Neural cell (in vitro differentiated cells): ENCODE measurements at regions not wholly inside any gene's neighbourhood (a gene's known extent, or its start where the extent isn't known, plus 50 kb on each side); places are given as distances from the start of the nearest gene placed in this dataset.

Experiments
- H2AFZ ChIP-seq: fragments of 200-600, 300-800 bp; sonication (generic), shearing (Covaris generic); 2 replicates; pipeline ENCODE4 v1.6.0; 2014; ENCODE audit warnings: low read depth, mild to moderate bottlenecking, antibody characterized with exemption, low read length, moderate library complexity
- H3F3A ChIP-seq: fragments of 200-600 bp; shearing (Covaris generic); 2 replicates; pipeline ENCODE4 v1.6.1; 2016; ENCODE audit warnings: mild to moderate bottlenecking, moderate library complexity, mixed read lengths, antibody characterized with exemption, low read length; ENCODE audit not compliant: insufficient read depth, poor library complexity, severe bottlenecking
- H3K27ac ChIP-seq: fragments of 200-600, 300-800 bp; sonication (generic), shearing (Covaris generic); 2 replicates; pipeline ENCODE4 v1.5.1; 2014; ENCODE audit warnings: mild to moderate bottlenecking, low read length, moderate library complexity
- H3K27me3 ChIP-seq: fragments of 300-800, 200-600 bp; sonication (generic), shearing (Covaris generic); 2 replicates; pipeline ENCODE4 v1.6.0; 2014; ENCODE audit warnings: mild to moderate bottlenecking, low read depth, low read length, moderate library complexity; ENCODE audit not compliant: insufficient read depth
- H3K36me3 ChIP-seq: fragments of 300-800, 200-600 bp; sonication (generic), shearing (Covaris generic); 2 replicates; pipeline ENCODE4 v1.5.1; 2014; ENCODE audit warnings: mild to moderate bottlenecking, antibody characterized with exemption, low read length, moderate library complexity; ENCODE audit not compliant: insufficient read depth
- H3K4me2 ChIP-seq: fragments of 300-800, 200-600 bp; sonication (generic), shearing (Covaris generic); 2 replicates; pipeline ENCODE4 v1.6.0; 2014; ENCODE audit warnings: mild to moderate bottlenecking, low read length
- H3K4me3 ChIP-seq: fragments of 300-800, 200-600 bp; sonication (generic), shearing (Covaris generic); 2 replicates; pipeline ENCODE4 v1.5.1; 2014; ENCODE audit warnings: mild to moderate bottlenecking, low read length, moderate library complexity
- H3K79me2 ChIP-seq: fragments of 200-600 bp; shearing (Covaris generic); replicated peaks from 2 replicates; pipeline ENCODE4 v1.6.0; 2014; ENCODE audit warnings: mild to moderate bottlenecking, low read length, moderate library complexity; ENCODE audit not compliant: insufficient read depth
- H3K9ac ChIP-seq: fragments of 300-800, 200-600 bp; sonication (generic), shearing (Covaris generic); 2 replicates; pipeline ENCODE4 v1.6.1; 2016; ENCODE audit warnings: mild to moderate bottlenecking, low read length, mixed read lengths
- H3K9me2 ChIP-seq: fragments of 200-600 bp; shearing (Covaris generic); 2 replicates; pipeline ENCODE4 v1.6.1; 2016; ENCODE audit warnings: mild to moderate bottlenecking, low read length, mixed read lengths; ENCODE audit not compliant: insufficient read depth
- H3K9me3 ChIP-seq: fragments of 200-600, 300-800 bp; sonication (generic), shearing (Covaris generic); 2 replicates; pipeline ENCODE4 v1.6.1; 2016; ENCODE audit warnings: mild to moderate bottlenecking, mixed run types, low read length, moderate library complexity, mixed read lengths
- H4K20me1 ChIP-seq: fragments of 200-600 bp; shearing (Covaris generic); 2 replicates; pipeline ENCODE4 v1.6.1; 2016; ENCODE audit warnings: mild to moderate bottlenecking, mixed run types; ENCODE audit not compliant: insufficient read depth
- CTCF ChIP-seq: fragments of 450-650 bp; IDR thresholded peaks from 2 replicates; pipeline ENCODE4 v1.5.1; 2014; ENCODE audit warnings: antibody characterized with exemption, mild to moderate bottlenecking, moderate library complexity; ENCODE audit not compliant: poor library complexity, severe bottlenecking
- EP300 ChIP-seq: fragments of 450-650 bp; conservative IDR thresholded peaks from 2 replicates; pipeline ENCODE4 v1.6.1; 2014; ENCODE audit warnings: antibody characterized with exemption, mild to moderate bottlenecking, moderate library complexity; ENCODE audit not compliant: poor library complexity, severe bottlenecking
- EZH2 ChIP-seq: fragments of 200-600, 300-800 bp; shearing (Covaris generic), sonication (generic); IDR thresholded peaks from 2 replicates; pipeline ENCODE4 v1.6.1; 2014; ENCODE audit warnings: antibody characterized with exemption, low read length, borderline replicate concordance, mild to moderate bottlenecking; ENCODE audit not compliant: insufficient read depth, poor library complexity, severe bottlenecking
- MXI1 ChIP-seq: fragments of 450-650 bp; conservative IDR thresholded peaks from 2 replicates; pipeline ENCODE4 v1.6.1; 2014; ENCODE audit warnings: antibody characterized with exemption, mild to moderate bottlenecking; ENCODE audit not compliant: poor library complexity, severe bottlenecking
- POLR2AphosphoS5 ChIP-seq: IDR thresholded peaks from 2 replicates; pipeline ENCODE4 v1.6.1; 2012
- RAD21 ChIP-seq: fragments of 450-650 bp; conservative IDR thresholded peaks from 2 replicates; pipeline ENCODE4 v1.6.1; 2014; ENCODE audit warnings: antibody characterized with exemption, mild to moderate bottlenecking, moderate library complexity
- REST ChIP-seq: IDR thresholded peaks from 2 replicates; pipeline ENCODE4 v1.6.1; 2012; ENCODE audit warnings: borderline replicate concordance
- TAF1 ChIP-seq: IDR thresholded peaks from 2 replicates; pipeline ENCODE4 v1.6.1; 2012; ENCODE audit warnings: low read depth

GRCh38 chr12:91677556-91677955 is 468.1 kb downstream of the BTG1 start:
- H3K79me2 ChIP-seq, result no peaks in the 10 kb centered on the region
- no peak overlapping the region for H3K4me3 ChIP-seq
- no peak overlapping the region for H3K9ac ChIP-seq
- H3K4me2 ChIP-seq, result no peak overlapping the region
- H4K20me1 ChIP-seq, result no peaks in the 10 kb centered on the region
- H3K27ac ChIP-seq, result no peak overlapping the region
- no peak for TF ChIP-seq RAD21
- TF ChIP-seq REST, result no peak
- no peak for TF ChIP-seq EZH2
- no peak for TF ChIP-seq POLR2AphosphoS5
- no peak for TF ChIP-seq TAF1
- H3F3A ChIP-seq, result no peaks in the 10 kb centered on the region
- no peaks in the 10 kb centered on the region for H3K27me3 ChIP-seq
- H3K9me3 ChIP-seq, result no peaks in the 10 kb centered on the region
- no peaks in the 10 kb centered on the region for H3K9me2 ChIP-seq
- H2AFZ ChIP-seq, result no peak overlapping the region
- no peaks in the 10 kb centered on the region for H3K36me3 ChIP-seq

GRCh38 chr12:91675401-91675800 is 470.2 kb downstream of the BTG1 start:
- no peak overlapping the region for H2AFZ ChIP-seq
- H3K9me3 ChIP-seq, result no peaks in the 10 kb centered on the region
- H3K27ac ChIP-seq, result no peak overlapping the region
- no peaks in the 10 kb centered on the region for H4K20me1 ChIP-seq
- H3K4me3 ChIP-seq, result no peak overlapping the region
- H3K79me2 ChIP-seq, result no peaks in the 10 kb centered on the region
- H3K9me2 ChIP-seq, result no peaks in the 10 kb centered on the region
- no peaks in the 10 kb centered on the region for H3F3A ChIP-seq
- no peak for TF ChIP-seq MXI1
- no peak for TF ChIP-seq POLR2AphosphoS5
- no peaks in the 10 kb centered on the region for H3K27me3 ChIP-seq
- no peak overlapping the region for H3K4me2 ChIP-seq
- no peak overlapping the region for H3K9ac ChIP-seq
- H3K36me3 ChIP-seq, result no peaks in the 10 kb centered on the region

- Histone ChIP-seq H3K36me3 (no peaks in the 10 kb centered on the region), H3K79me2 (no peaks in the 10 kb centered on the region)
- TF ChIP-seq CTCF (no peak), POLR2AphosphoS5 (no peak), EP300 (no peak)
These were observed 473.5 kb downstream of the BTG1 start for GRCh38 chr12:91672130-91672529.

More at GRCh38 chr12:91672130-91672529, 473.5 kb downstream of the BTG1 start:
- H2AFZ ChIP-seq, result no peak overlapping the region
- no peaks in the 10 kb centered on the region for H3K27me3 ChIP-seq
- no peaks in the 10 kb centered on the region for H3F3A ChIP-seq
- H3K9me3 ChIP-seq, result no peaks in the 10 kb centered on the region
- no peak overlapping the region for H3K4me3 ChIP-seq
- no peak overlapping the region for H3K4me2 ChIP-seq
- no peaks in the 10 kb centered on the region for H3K9me2 ChIP-seq
- no peak overlapping the region for H3K9ac ChIP-seq
- no peaks in the 10 kb centered on the region for H4K20me1 ChIP-seq
- no peak overlapping the region for H3K27ac ChIP-seq
